ENCODE measurements at regions not wholly inside any gene's neighbourhood (a gene's known extent, or its start where the extent isn't known, plus 50 kb on each side); places are given as distances from the start of the nearest gene placed in this dataset.

- H2AFZ ChIP-seq: no peak overlapping the region
- H4K20me1 ChIP-seq (ENCODE audit: insufficient read depth): no peaks in the 10 kb centered on the region
- H3K27ac ChIP-seq: no peak overlapping the region
- no peaks in the 10 kb centered on the region for H3K36me3 ChIP-seq (ENCODE audit: low read depth)
- no peak overlapping the region for H3K9ac ChIP-seq
- in situ Hi-C loops (cut with MboI): no loop called here
- H3K4me3 ChIP-seq: no peak overlapping the region
- H3K9me3 ChIP-seq (ENCODE audit: low read depth): no peaks in the 10 kb centered on the region
- DNase-seq: no peak
- no peaks in the 10 kb centered on the region for H3K79me2 ChIP-seq (ENCODE audit: insufficient read depth)
- no peaks in the 10 kb centered on the region for H3F3A ChIP-seq (ENCODE audit: insufficient read depth)
- H3K4me2 ChIP-seq (ENCODE audit: unreplicated experiment): no peak overlapping the region
- H3K4me1 ChIP-seq (ENCODE audit: insufficient read depth): no peaks in the 10 kb centered on the region
- H3K27me3 ChIP-seq (replicated peaks; ENCODE audit: insufficient read depth): peaks cover 34% of the 10 kb centered on the region
- H3K9me2 ChIP-seq (ENCODE audit: insufficient read depth): no peaks in the 10 kb centered on the region
- no peak for TF ChIP-seq EZH2 (IDR thresholded peaks at IDR 0.05; ENCODE audit: insufficient read depth, poor library complexity, severe bottlenecking)
- 28 to 38% methylated on average over 3 of the region's 3 CpGs for WGBS, 2 experiments (ENCODE audit: low coverage in 1 of 2, low lambda C conversion rate in 2 of 2, missing lambda C conversion rate in 2 of 2)
These were observed 251.7 kb downstream of the PSAT1 start for GRCh38 chr9:78548670-78549069.

DNA sequence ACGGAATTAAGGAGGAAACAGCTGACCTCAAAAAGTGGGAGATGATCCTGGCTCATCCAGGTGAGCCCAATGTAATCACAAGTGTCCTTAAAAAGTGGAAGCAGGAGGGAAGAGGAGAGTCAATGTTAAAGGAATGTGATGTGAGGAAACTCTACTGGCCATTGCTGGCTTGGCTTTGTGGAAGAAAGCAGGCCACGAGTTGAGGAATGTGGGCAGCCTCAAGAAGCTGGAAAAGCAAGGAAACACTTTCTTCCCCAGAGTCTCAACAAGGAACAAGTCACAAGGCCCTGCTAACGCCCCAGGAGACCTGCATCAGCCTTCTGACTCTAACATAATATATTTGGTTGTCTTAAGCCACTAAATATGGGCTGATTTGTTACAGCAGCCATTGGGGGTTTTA, 252.8 kb downstream of the PSAT1 start:
- Histone ChIP-seq H3K4me2 (ENCODE audit: unreplicated experiment) (no peak overlapping the region), H3K9ac (no peak overlapping the region), H3K27ac (no peak overlapping the region), H2AFZ (no peak overlapping the region), H4K20me1 (ENCODE audit: insufficient read depth) (no peaks in the 10 kb centered on the region), H3K79me2 (ENCODE audit: insufficient read depth) (no peaks in the 10 kb centered on the region), H3K9me3 (ENCODE audit: low read depth) (no peaks in the 10 kb centered on the region), H3K4me1 (ENCODE audit: insufficient read depth) (no peaks in the 10 kb centered on the region), H3K27me3 (replicated peaks; ENCODE audit: insufficient read depth) (peaks cover 28% of the 10 kb centered on the region), H3K9me2 (ENCODE audit: insufficient read depth) (no peaks in the 10 kb centered on the region), H3K4me3 (no peak overlapping the region), H3K36me3 (ENCODE audit: low read depth) (no peaks in the 10 kb centered on the region), H3F3A (ENCODE audit: insufficient read depth) (no peaks in the 10 kb centered on the region)
- 20 to 27% methylated on average over 3 of the region's 3 CpGs for WGBS, 2 experiments (ENCODE audit: low coverage in 1 of 2, low lambda C conversion rate in 2 of 2, missing lambda C conversion rate in 2 of 2)
- TF ChIP-seq EZH2 (IDR thresholded peaks at IDR 0.05; ENCODE audit: insufficient read depth, poor library complexity, severe bottlenecking) (no peak), EZH2phosphoT487 (IDR thresholded peaks at IDR 0.05; ENCODE audit: insufficient read depth, low read depth) (no peak)
- peak; percentile 18 for DNase-seq
- in situ Hi-C loops (cut with MboI): no loop called here

DNA sequence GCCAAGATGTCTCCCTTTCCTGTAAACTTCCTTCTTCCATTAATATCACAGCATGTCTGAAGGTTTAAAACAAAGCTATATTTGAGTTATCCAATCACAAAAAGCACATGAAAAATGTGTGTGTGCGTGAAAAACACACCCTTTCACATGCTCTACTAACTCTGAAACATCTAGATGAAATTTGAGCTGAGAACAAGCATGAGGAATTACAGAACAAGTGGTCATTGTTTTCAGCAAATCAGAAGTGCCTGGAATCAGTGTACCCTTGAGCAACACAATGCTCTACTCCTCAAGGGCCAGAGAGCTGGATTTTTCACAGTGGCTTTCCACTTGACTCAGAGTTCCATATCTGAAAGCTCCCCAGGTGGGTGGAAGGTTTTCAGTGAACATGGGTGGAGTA, 255.9 kb downstream of the PSAT1 start:
- no peaks in the 10 kb centered on the region for H3K79me2 ChIP-seq (ENCODE audit: insufficient read depth)
- H3K9me2 ChIP-seq (ENCODE audit: insufficient read depth): no peaks in the 10 kb centered on the region
- no peaks in the 10 kb centered on the region for H4K20me1 ChIP-seq (ENCODE audit: insufficient read depth)
- H3K4me3 ChIP-seq: no peak overlapping the region
- no peak for TF ChIP-seq EZH2phosphoT487 (IDR thresholded peaks at IDR 0.05; ENCODE audit: insufficient read depth, low read depth)
- TF ChIP-seq EZH2 (IDR thresholded peaks at IDR 0.05; ENCODE audit: insufficient read depth, poor library complexity, severe bottlenecking): no peak
- no peak for DNase-seq
- no peak overlapping the region for H3K4me2 ChIP-seq (ENCODE audit: unreplicated experiment)
- peaks cover 11% of the 10 kb centered on the region for H3K27me3 ChIP-seq (replicated peaks; ENCODE audit: insufficient read depth)
- 17 to 20% methylated on average over 1 of the region's 1 CpG for WGBS, 2 experiments (ENCODE audit: low coverage in 1 of 2, low lambda C conversion rate in 2 of 2, missing lambda C conversion rate in 2 of 2)
- no peaks in the 10 kb centered on the region for H3K9me3 ChIP-seq (ENCODE audit: low read depth)
- no peaks in the 10 kb centered on the region for H3K4me1 ChIP-seq (ENCODE audit: insufficient read depth)
- H3K36me3 ChIP-seq (ENCODE audit: low read depth): no peaks in the 10 kb centered on the region
- no peak overlapping the region for H3K27ac ChIP-seq
- in situ Hi-C loops (cut with MboI): no loop called here
- H3F3A ChIP-seq (ENCODE audit: insufficient read depth): no peaks in the 10 kb centered on the region
- no peak overlapping the region for H2AFZ ChIP-seq
- no peak overlapping the region for H3K9ac ChIP-seq

DNA sequence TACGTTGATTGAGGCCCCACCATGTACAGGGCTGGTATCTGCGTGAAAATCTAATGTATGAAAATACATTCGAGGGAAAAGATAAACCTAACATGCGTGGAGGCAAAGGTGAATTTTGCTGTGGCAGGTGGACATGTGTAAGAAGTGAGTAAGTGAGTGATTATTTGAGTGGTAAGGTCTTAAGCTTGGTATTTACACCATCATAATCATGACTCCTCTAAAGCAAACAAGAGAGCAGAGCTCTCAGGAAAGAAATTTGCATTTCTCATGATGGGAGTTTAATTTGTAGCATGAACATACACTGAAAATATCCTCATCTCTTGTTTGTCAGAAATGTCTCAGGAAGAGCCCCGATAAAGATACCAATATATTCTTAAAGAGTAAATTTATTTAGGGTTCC, 260.6 kb downstream of the PSAT1 start:
- Histone ChIP-seq H3K27ac (no peak overlapping the region), H3K9me3 (ENCODE audit: low read depth) (no peaks in the 10 kb centered on the region), H3K27me3 (replicated peaks; ENCODE audit: insufficient read depth) (no peaks in the 10 kb centered on the region), H2AFZ (no peak overlapping the region), H3K36me3 (ENCODE audit: low read depth) (no peaks in the 10 kb centered on the region), H3K4me3 (no peak overlapping the region), H3K4me1 (ENCODE audit: insufficient read depth) (peaks cover 8% of the 10 kb centered on the region), H3K4me2 (ENCODE audit: unreplicated experiment) (no peak overlapping the region), H3K9ac (no peak overlapping the region), H3K9me2 (ENCODE audit: insufficient read depth) (no peaks in the 10 kb centered on the region), H3F3A (ENCODE audit: insufficient read depth) (peaks cover 15% of the 10 kb centered on the region), H4K20me1 (ENCODE audit: insufficient read depth) (no peaks in the 10 kb centered on the region), H3K79me2 (ENCODE audit: insufficient read depth) (no peaks in the 10 kb centered on the region)
- in situ Hi-C loops (cut with MboI): no loop called here
- WGBS, 2 experiments (ENCODE audit: low coverage in 1 of 2, low lambda C conversion rate in 2 of 2, missing lambda C conversion rate in 2 of 2): 72% methylated on average over 5 of the region's 5 CpGs
- no peak for DNase-seq
- TF ChIP-seq EZH2 (IDR thresholded peaks at IDR 0.05; ENCODE audit: insufficient read depth, poor library complexity, severe bottlenecking): no peak
- TF ChIP-seq EZH2phosphoT487 (IDR thresholded peaks at IDR 0.05; ENCODE audit: insufficient read depth, low read depth): no peak

DNA sequence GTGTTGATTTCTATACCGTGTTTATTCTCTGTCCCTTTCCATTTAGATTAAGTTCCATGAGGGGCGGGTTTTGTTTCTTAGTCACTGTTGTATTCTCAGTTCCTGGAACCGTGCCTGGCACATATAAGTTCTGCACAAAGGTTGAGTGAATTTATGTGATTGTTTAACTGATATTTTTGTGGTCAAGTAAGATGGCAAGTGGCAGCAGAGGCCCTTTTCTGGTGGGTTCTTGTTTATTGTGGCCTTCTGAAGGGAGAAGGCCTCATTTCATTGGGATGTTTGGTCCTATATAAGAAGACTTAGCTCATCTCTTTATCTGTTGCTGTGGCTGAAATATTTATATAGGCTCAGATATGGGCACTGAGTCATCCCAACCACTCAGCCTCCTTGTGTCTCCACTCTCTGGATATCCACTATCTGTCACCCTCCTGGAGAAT, 262.5 kb downstream of the PSAT1 start:
- H3K79me2 ChIP-seq (ENCODE audit: insufficient read depth): no peaks in the 10 kb centered on the region
- H3K4me1 ChIP-seq (ENCODE audit: insufficient read depth): peaks cover 8% of the 10 kb centered on the region
- H3K9ac ChIP-seq: no peak overlapping the region
- in situ Hi-C loops (cut with MboI): no loop called here
- H3K36me3 ChIP-seq (ENCODE audit: low read depth): no peaks in the 10 kb centered on the region
- H3K9me2 ChIP-seq (ENCODE audit: insufficient read depth): no peaks in the 10 kb centered on the region
- no peak overlapping the region for H2AFZ ChIP-seq
- H4K20me1 ChIP-seq (ENCODE audit: insufficient read depth): no peaks in the 10 kb centered on the region
- no peak for TF ChIP-seq EZH2phosphoT487 (IDR thresholded peaks at IDR 0.05; ENCODE audit: insufficient read depth, low read depth)
- no peak for TF ChIP-seq EZH2 (IDR thresholded peaks at IDR 0.05; ENCODE audit: insufficient read depth, poor library complexity, severe bottlenecking)
- peaks cover 15% of the 10 kb centered on the region for H3F3A ChIP-seq (ENCODE audit: insufficient read depth)
- peak; percentile 60 for DNase-seq
- no peak overlapping the region for H3K27ac ChIP-seq
- no peak overlapping the region for H3K4me3 ChIP-seq
- no peaks in the 10 kb centered on the region for H3K9me3 ChIP-seq (ENCODE audit: low read depth)
- peak overlapping the region; percentile 0 for H3K4me2 ChIP-seq (ENCODE audit: unreplicated experiment)
- H3K27me3 ChIP-seq (replicated peaks; ENCODE audit: insufficient read depth): no peaks in the 10 kb centered on the region
- 62 to 66% methylated on average over 3 of the region's 3 CpGs for WGBS, 2 experiments (ENCODE audit: low coverage in 1 of 2, low lambda C conversion rate in 2 of 2, missing lambda C conversion rate in 2 of 2)

Data from GM23248 (cell line).